ENCODE measurements at regions not wholly inside any gene's neighbourhood (a gene's known extent, or its start where the extent isn't known, plus 50 kb on each side); places are given as distances from the start of the nearest gene placed in this dataset.

- TF ChIP-seq, protein P1, sequence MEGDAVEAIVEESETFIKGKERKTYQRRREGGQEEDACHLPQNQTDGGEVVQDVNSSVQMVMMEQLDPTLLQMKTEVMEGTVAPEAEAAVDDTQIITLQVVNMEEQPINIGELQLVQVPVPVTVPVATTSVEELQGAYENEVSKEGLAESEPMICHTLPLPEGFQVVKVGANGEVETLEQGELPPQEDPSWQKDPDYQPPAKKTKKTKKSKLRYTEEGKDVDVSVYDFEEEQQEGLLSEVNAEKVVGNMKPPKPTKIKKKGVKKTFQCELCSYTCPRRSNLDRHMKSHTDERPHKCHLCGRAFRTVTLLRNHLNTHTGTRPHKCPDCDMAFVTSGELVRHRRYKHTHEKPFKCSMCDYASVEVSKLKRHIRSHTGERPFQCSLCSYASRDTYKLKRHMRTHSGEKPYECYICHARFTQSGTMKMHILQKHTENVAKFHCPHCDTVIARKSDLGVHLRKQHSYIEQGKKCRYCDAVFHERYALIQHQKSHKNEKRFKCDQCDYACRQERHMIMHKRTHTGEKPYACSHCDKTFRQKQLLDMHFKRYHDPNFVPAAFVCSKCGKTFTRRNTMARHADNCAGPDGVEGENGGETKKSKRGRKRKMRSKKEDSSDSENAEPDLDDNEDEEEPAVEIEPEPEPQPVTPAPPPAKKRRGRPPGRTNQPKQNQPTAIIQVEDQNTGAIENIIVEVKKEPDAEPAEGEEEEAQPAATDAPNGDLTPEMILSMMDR (IDR thresholded peaks at IDR 0.05) = no peak
- no peak for TF ChIP-seq POLR2A (IDR thresholded peaks at IDR 0.05)
Measured at GRCh38 chr3:11949351-11949750, 54.8 kb upstream of the SYN2 start.
